ENCODE measurements at regions not wholly inside any gene's neighbourhood (a gene's known extent, or its start where the extent isn't known, plus 50 kb on each side); places are given as distances from the start of the nearest gene placed in this dataset.

DNA sequence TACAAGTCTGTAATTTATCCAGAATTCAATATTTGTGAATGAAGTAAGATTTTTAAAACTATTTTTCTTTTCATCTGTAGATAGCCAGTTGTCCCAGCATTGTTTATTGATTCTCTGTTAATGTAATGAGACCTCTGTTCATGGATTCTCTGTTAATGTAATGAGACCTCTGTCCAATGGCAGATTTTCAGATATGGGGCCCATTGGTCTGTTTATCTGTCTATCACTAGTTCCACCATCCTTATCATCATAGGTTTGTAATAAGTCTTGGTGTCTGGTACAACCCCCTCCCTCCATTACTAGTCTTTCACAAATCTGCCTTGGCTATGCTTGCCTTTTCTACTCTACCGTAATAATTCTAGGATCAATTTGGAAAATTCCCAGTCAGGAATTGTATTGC lies 276.6 kb downstream of the ARHGAP12 start:
- Histone ChIP-seq H3K36me3 (0 out of 2 replicates have a peak, but pooled peaks cover 2% of the 10 kb centered on the region), H3K9me3 (replicated peaks) (peaks cover 12% of the 10 kb centered on the region), H3K27me3 (no peaks in the 10 kb centered on the region), H3K4me1 (peaks cover 52% of the 10 kb centered on the region), H3K4me3 (no peak overlapping the region), H3K27ac (no peak overlapping the region; the same call in 1 of the 2 replicates)
- no peak for DNase-seq

DNA sequence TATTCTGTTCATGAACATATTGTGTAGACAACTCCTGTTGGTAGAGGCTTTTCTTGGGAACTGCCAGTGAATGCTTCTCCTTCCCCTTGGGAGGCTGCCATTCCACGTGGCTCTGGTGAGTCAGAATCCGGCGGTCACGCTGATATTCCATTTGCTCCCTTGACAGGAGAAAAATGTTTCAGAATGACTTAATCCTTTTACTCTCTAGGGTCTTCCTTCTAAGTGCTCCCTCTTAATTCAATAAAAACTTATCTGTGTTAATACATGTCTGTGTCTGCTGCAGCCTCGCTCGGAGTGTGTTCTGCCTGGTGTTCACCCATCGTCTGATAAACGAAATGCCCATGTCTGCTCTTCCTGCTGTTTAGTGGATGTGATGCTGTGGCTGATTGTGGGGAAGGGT lies 278.6 kb downstream of the ARHGAP12 start:
- H3K4me3 ChIP-seq, result peak overlapping the region; percentile 26

GRCh38 chr10:31648966-31649365 lies 279.7 kb downstream of the ARHGAP12 start:
- H3K9me3 ChIP-seq (replicated peaks), result peaks cover 16% of the 10 kb centered on the region
- no peaks in the 10 kb centered on the region for H3K36me3 ChIP-seq
- peaks cover 46% of the 10 kb centered on the region for H3K4me1 ChIP-seq
- H3K27ac ChIP-seq, result peak overlapping the region; percentile 94
- DNase-seq, result peak; percentile 34 to 58
- no peak overlapping the region for H3K4me3 ChIP-seq
- H3K27me3 ChIP-seq, result no peaks in the 10 kb centered on the region

More for the DNA sequence above, 278.6 kb downstream of the ARHGAP12 start:
- no peaks in the 10 kb centered on the region for H3K36me3 ChIP-seq
- H3K4me1 ChIP-seq, result peaks cover 46% of the 10 kb centered on the region
- H3K27me3 ChIP-seq, result no peaks in the 10 kb centered on the region
- peak; percentile 93 to 96 for DNase-seq
- peaks cover 16% of the 10 kb centered on the region for H3K9me3 ChIP-seq (replicated peaks)
- H3K27ac ChIP-seq, result peak overlapping the region; percentile 94

DNA sequence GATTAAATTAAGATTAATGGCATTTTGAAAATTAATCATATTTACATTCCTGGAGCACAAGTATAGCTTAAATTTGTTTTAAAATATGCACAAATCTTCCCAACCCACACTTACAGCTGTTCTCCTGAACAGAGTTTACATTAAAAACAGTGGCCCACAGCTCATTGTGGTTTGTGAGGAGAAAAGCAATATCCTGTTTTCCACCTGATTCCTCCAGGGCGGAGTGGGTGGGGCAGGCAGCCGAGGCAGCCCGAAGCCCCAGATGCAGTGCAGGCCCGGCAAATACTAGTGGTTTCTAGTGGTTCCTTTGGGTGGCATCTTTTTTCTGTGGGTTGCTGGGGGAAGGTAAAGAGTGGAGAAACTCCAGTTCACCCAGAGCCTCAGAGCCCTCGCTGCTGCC lies 280.8 kb downstream of the ARHGAP12 start:
- Histone ChIP-seq H3K9me3 (replicated peaks) (peaks cover 16% of the 10 kb centered on the region), H3K27ac (peak overlapping the region; percentile 94; the same call in 1 of the 2 replicates), H3K4me3 (no peak overlapping the region), H3K36me3 (no peaks in the 10 kb centered on the region), H3K4me1 (peaks cover 46% of the 10 kb centered on the region), H3K27me3 (no peaks in the 10 kb centered on the region)
- peak; percentile 80 to 85 for DNase-seq

- Histone ChIP-seq H3K36me3 (no peaks in the 10 kb centered on the region), H3K27me3 (no peaks in the 10 kb centered on the region), H3K9me3 (replicated peaks) (peaks cover 27% of the 10 kb centered on the region), H3K4me3 (no peak overlapping the region), H3K4me1 (peaks cover 40% of the 10 kb centered on the region), H3K27ac (no peak overlapping the region)
- no peak for DNase-seq
Observed at GRCh38 chr10:31646519-31646918, 282.1 kb downstream of the ARHGAP12 start.

GRCh38 chr10:31645786-31646185 lies 282.8 kb downstream of the ARHGAP12 start:
- DNase-seq, result no peak
- Histone ChIP-seq H3K4me1 (peaks cover 32% of the 10 kb centered on the region), H3K27me3 (no peaks in the 10 kb centered on the region), H3K27ac (no peak overlapping the region), H3K36me3 (no peaks in the 10 kb centered on the region), H3K9me3 (replicated peaks) (peaks cover 27% of the 10 kb centered on the region), H3K4me3 (no peak overlapping the region)

DNA sequence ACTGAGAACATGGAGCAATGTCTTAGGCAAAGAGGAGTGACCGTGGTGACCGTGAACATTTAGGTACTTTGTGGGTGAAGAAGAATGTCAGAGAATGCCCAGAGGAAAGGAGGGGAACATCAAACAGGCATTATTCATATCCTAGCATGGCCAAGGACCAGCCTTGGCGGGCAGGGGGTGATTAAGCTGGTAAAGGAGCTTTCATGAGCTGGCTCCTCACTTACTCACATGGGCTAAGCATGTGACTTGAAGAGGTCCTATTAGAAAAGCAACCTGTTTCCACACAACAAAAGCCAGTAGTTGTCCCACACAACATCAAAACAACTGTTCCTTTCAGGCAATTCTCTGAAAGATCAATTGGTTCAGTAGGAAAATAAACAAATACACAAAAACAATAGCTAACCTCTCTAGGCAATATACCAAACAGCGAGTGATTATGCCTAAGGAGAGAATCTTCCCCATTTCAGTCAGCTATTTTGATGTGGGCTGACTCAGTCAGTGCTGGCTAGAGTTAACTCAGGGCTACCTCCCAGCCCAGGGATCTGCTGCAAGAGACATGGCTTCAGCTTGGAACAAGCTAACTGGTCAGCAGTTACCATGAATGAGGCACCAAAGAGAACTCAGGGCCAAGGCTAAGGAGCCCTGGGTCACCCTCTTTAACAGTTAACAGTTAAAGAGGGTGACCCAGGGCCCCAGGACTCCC lies 283.5 kb downstream of the ARHGAP12 start:
- H3K4me1 ChIP-seq, result peaks cover 25% of the 10 kb centered on the region
- DNase-seq, result no peak

GRCh38 chr10:31642281-31642680 lies 286.4 kb downstream of the ARHGAP12 start:
- DNase-seq, result no peak
- Histone ChIP-seq H3K9me3 (replicated peaks) (peaks cover 39% of the 10 kb centered on the region), H3K36me3 (no peaks in the 10 kb centered on the region), H3K27ac (no peak overlapping the region), H3K4me3 (no peak overlapping the region), H3K27me3 (no peaks in the 10 kb centered on the region), H3K4me1 (no peaks in the 10 kb centered on the region; the same call in 1 of the 2 replicates)

More for the DNA sequence above, 283.5 kb downstream of the ARHGAP12 start:
- Histone ChIP-seq H3K9me3 (replicated peaks) (peaks cover 30% of the 10 kb centered on the region), H3K27me3 (no peaks in the 10 kb centered on the region), H3K36me3 (no peaks in the 10 kb centered on the region), H3K4me3 (no peak overlapping the region), H3K27ac (no peak overlapping the region)

DNA sequence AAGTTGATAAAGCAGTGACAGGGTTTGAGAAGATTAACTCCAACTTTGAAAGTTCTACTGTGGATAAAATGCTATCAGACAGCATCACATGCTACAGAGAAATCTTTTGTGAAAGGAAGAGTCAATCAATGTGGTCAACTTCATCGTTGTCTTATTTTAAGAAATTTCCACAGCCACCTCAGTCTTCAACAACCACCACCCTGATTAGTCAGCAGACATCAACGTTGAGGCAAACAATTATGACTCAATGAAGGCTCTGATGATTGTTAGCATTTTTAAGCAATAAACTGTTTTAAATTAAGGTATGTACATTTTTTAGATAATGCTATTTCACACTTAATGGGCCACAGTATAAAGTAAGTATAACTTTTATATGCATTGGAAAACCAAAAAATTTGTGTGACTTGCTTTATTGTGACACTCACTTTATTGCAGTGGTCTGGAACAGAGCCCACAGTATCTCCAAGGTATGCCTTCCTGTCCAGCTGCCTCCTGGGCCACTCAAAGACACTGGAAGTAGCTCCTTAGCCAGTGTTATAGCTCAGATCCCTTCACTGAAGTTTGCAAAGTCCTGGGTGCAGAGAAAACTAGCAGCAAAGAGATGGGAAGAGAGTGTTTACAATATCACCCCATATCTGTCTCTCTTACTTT lies 293.1 kb downstream of the ARHGAP12 start:
- no peaks in the 10 kb centered on the region for H3K36me3 ChIP-seq
- DNase-seq, result no peak
- H3K27ac ChIP-seq, result no peak overlapping the region
- H3K9me3 ChIP-seq (replicated peaks), result peaks cover 21% of the 10 kb centered on the region
- no peak overlapping the region for H3K4me3 ChIP-seq
- no peaks in the 10 kb centered on the region for H3K4me1 ChIP-seq
- no peaks in the 10 kb centered on the region for H3K27me3 ChIP-seq

GRCh38 chr10:31635009-31635408 lies 293.6 kb downstream of the ARHGAP12 start:
- no peak for DNase-seq
- Histone ChIP-seq H3K4me1 (no peaks in the 10 kb centered on the region), H3K27ac (no peak overlapping the region), H3K9me3 (replicated peaks) (peaks cover 21% of the 10 kb centered on the region), H3K4me3 (no peak overlapping the region), H3K36me3 (no peaks in the 10 kb centered on the region), H3K27me3 (no peaks in the 10 kb centered on the region)

GRCh38 chr10:31630861-31631567 lies 297.6 kb downstream of the ARHGAP12 start:
- no peak overlapping the region for H3K4me3 ChIP-seq
- no peaks in the 10 kb centered on the region for H3K36me3 ChIP-seq
- DNase-seq, result no peak
- H3K27ac ChIP-seq, result no peak overlapping the region
- no peaks in the 10 kb centered on the region for H3K4me1 ChIP-seq
- peaks cover 15% of the 10 kb centered on the region for H3K9me3 ChIP-seq (replicated peaks)
- H3K27me3 ChIP-seq, result no peaks in the 10 kb centered on the region

- no peaks in the 10 kb centered on the region for H3K27me3 ChIP-seq
- H3K4me3 ChIP-seq, result no peak overlapping the region
- no peaks in the 10 kb centered on the region for H3K36me3 ChIP-seq
- peaks cover 12% of the 10 kb centered on the region for H3K4me1 ChIP-seq
- DNase-seq, result no peak
- peaks cover 10% of the 10 kb centered on the region for H3K9me3 ChIP-seq (replicated peaks)
- no peak overlapping the region for H3K27ac ChIP-seq
Observed at GRCh38 chr10:31625566-31625965, 303.1 kb downstream of the ARHGAP12 start.

DNA sequence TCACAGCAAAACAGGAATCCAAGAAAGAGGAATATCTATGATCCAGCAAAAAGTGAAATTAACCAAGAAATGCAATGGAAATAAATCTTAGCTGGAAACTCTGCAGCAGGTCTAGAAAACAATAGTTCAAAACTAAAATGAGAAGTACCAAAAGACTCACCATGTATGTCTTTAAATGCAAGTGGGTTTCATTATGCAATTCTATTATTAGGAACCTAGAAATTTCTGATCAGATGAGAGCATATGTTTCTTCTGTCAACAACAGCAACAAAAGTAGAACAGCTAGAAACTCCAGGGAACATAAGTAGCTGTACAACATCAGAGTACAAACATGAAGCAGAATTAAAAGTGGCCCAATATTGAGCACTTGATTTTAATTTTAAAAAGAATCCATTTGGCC lies 304.0 kb downstream of the ARHGAP12 start:
- Histone ChIP-seq H3K27me3 (no peaks in the 10 kb centered on the region), H3K27ac (no peak overlapping the region), H3K4me3 (no peak overlapping the region), H3K36me3 (no peaks in the 10 kb centered on the region), H3K4me1 (peaks cover 20% of the 10 kb centered on the region), H3K9me3 (replicated peaks) (peaks cover 10% of the 10 kb centered on the region)
- DNase-seq, result no peak

- Histone ChIP-seq H3K27me3 (no peaks in the 10 kb centered on the region), H3K9me3 (replicated peaks) (peaks cover 10% of the 10 kb centered on the region), H3K4me3 (no peak overlapping the region), H3K36me3 (no peaks in the 10 kb centered on the region), H3K4me1 (peaks cover 26% of the 10 kb centered on the region), H3K27ac (no peak overlapping the region)
- DNase-seq, result no peak
Observed at GRCh38 chr10:31623947-31624346, 304.7 kb downstream of the ARHGAP12 start.

DNA sequence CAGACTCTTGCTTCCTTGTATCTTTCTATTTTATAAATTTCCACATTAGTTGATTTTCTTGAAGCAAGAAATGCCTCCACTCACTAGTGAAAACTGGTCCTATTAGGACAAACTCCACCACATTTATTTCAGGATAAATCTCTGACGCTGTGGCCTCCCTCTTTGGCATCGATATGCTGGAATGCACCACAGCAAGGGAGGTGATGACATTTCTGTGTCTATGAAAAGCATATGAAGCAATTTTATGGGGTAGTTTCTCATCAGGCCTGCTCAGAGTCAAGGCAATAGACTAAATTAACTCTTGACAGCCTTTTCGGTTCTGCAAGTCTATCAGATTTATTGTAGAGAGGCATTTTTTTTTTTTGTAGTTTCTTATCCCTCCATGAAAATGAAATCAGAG lies 304.4 kb downstream of the ZEB1 start:
- H3K27ac ChIP-seq, result no peak overlapping the region
- DNase-seq, result no peak
- H3K36me3 ChIP-seq, result no peaks in the 10 kb centered on the region
- peaks cover 30% of the 10 kb centered on the region for H3K4me1 ChIP-seq
- no peak overlapping the region for H3K4me3 ChIP-seq
- no peaks in the 10 kb centered on the region for H3K27me3 ChIP-seq
- peaks cover 10% of the 10 kb centered on the region for H3K9me3 ChIP-seq (replicated peaks)
